ENCODE measurements at regions not wholly inside any gene's neighbourhood (a gene's known extent, or its start where the extent isn't known, plus 50 kb on each side); places are given as distances from the start of the nearest gene placed in this dataset.
A peak's percentile ranks its signal among the peaks of the same experiment; 100 is the strongest.

DNA sequence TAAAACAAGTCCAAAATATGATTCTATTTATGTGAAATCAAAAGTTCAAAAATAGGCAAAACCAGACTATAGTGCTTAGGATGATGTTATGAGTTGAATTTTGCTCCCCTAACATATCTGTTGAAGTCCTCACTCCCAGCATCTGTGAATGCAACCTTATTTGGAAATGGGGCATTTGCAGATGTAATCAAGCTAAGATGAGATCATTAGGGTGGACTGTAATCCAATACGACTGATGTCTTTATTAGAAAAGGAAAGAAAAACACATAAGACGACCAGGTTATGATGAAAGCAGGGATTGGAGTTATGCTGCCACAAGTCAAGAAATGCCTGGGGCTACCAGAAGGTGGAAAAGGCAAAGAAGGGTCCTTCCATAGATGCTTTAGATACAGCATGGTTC is 110.5 kb upstream of the CCDC39 start:
- H3K27ac ChIP-seq, result no peak overlapping the region

GRCh38 chr3:180798197-180798596 is 114.3 kb upstream of the FXR1 start:
- H3K4me3 ChIP-seq, result no peak overlapping the region
- H3K9me3 ChIP-seq, result no peaks in the 10 kb centered on the region
- TF ChIP-seq, protein P1, sequence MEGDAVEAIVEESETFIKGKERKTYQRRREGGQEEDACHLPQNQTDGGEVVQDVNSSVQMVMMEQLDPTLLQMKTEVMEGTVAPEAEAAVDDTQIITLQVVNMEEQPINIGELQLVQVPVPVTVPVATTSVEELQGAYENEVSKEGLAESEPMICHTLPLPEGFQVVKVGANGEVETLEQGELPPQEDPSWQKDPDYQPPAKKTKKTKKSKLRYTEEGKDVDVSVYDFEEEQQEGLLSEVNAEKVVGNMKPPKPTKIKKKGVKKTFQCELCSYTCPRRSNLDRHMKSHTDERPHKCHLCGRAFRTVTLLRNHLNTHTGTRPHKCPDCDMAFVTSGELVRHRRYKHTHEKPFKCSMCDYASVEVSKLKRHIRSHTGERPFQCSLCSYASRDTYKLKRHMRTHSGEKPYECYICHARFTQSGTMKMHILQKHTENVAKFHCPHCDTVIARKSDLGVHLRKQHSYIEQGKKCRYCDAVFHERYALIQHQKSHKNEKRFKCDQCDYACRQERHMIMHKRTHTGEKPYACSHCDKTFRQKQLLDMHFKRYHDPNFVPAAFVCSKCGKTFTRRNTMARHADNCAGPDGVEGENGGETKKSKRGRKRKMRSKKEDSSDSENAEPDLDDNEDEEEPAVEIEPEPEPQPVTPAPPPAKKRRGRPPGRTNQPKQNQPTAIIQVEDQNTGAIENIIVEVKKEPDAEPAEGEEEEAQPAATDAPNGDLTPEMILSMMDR (IDR thresholded peaks at IDR 0.05), result no peak
- DNase-seq (ENCODE audit: low spot score), result no peak
- H3K4me1 ChIP-seq, result no peaks in the 10 kb centered on the region
- no peaks in the 10 kb centered on the region for H3K27me3 ChIP-seq
- no peaks in the 10 kb centered on the region for H3K36me3 ChIP-seq
- no peak overlapping the region for H3K27ac ChIP-seq

More for the DNA sequence above, 110.5 kb upstream of the CCDC39 start:
- Histone ChIP-seq H3K4me3 (no peak overlapping the region), H3K27me3 (no peaks in the 10 kb centered on the region), H3K4me1 (no peaks in the 10 kb centered on the region), H3K9me3 (no peaks in the 10 kb centered on the region), H3K36me3 (no peaks in the 10 kb centered on the region)
- TF ChIP-seq, protein P1 (IDR thresholded peaks at IDR 0.05), result no peak
- no peak for DNase-seq (ENCODE audit: low spot score)

DNA sequence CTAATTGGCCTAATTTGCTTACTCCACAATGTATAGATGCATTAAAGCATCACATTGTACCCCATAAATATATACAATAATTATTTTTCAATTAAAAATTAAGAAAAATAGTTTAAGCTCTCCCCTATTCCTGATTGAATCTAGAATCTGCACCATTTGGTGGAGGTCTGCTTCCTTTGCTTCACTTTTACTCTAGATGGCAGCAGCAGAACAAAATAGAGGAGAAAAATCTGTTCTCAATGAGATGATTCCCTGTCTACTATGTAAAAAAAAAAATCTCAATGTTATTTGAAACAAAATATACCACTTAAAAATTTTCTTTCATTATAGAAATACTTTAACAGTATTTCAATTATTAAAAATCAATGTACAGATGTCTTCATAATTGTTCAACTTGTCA is 109.6 kb upstream of the FXR1 start:
- H3K4me3 ChIP-seq, result no peak overlapping the region
- no peaks in the 10 kb centered on the region for H3K9me3 ChIP-seq
- DNase-seq (ENCODE audit: low spot score), result no peak
- H3K36me3 ChIP-seq, result no peaks in the 10 kb centered on the region
- peaks cover 0 to 5% of the 10 kb centered on the region in 2 donors for H3K4me1 ChIP-seq
- no peaks in the 10 kb centered on the region for H3K27me3 ChIP-seq
- H3K27ac ChIP-seq, result no peak overlapping the region
- TF ChIP-seq, protein P1 (IDR thresholded peaks at IDR 0.05), result peak in 1 of 2 donors; percentile 58

DNA sequence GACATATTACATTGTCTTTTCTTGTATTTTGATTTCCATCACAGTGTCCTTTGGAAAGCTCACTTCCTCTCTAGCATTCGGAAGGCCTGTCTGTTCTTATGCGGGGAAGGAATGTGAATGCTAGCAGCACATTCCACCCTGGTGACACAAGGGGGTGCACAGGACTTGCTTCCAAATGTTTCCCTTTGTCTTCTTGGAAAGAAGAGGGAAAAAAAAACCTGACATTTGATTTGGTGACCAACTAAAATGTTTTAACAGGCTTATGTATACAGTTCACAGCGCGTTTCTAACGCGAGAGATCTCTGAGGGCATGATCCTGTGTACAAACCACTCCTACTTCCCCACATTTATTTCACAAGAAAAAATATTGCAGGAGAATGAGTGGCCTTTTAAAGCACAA is 107.6 kb upstream of the FXR1 start:
- peaks cover 0 to 5% of the 10 kb centered on the region in 2 donors for H3K4me1 ChIP-seq
- no peaks in the 10 kb centered on the region for H3K36me3 ChIP-seq
- TF ChIP-seq, protein P1 (IDR thresholded peaks at IDR 0.05), result peak in 1 of 2 donors; percentile 55
- no peak overlapping the region for H3K4me3 ChIP-seq
- no peaks in the 10 kb centered on the region for H3K27me3 ChIP-seq
- no peak for DNase-seq (ENCODE audit: low spot score)
- H3K27ac ChIP-seq, result no peak overlapping the region
- H3K9me3 ChIP-seq, result no peaks in the 10 kb centered on the region

- Histone ChIP-seq H3K4me1 (peaks cover 0 to 5% of the 10 kb centered on the region in 2 donors), H3K27me3 (no peaks in the 10 kb centered on the region), H3K4me3 (no peak overlapping the region), H3K36me3 (no peaks in the 10 kb centered on the region), H3K9me3 (no peaks in the 10 kb centered on the region), H3K27ac (no peak overlapping the region)
- no peak for DNase-seq (ENCODE audit: low spot score)
- TF ChIP-seq, protein P1 (IDR thresholded peaks at IDR 0.05), result no peak
These were observed 103.5 kb upstream of the FXR1 start for GRCh38 chr3:180808823-180809575.

DNA sequence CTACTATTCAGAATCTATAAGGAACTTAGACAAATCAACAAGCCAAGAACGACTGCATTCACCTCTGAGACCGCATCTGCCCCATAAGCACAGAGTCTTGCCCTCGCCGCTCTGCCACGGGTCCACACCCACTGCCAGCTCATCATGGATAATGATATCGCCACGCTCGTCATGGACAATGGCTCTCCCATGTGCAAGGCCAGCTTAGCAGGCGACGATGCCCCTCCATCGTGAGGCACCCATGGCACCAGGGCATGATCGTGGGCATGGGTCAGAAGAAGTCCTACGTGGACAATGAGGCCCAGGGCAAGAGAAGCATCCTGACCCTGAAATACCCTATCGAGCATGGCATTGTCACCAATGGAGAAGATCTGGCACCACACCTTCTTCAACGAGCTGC is 92.1 kb upstream of the FXR1 start:
- no peak overlapping the region for H3K27ac ChIP-seq
- H3K27me3 ChIP-seq, result no peaks in the 10 kb centered on the region
- TF ChIP-seq, protein P1 (IDR thresholded peaks at IDR 0.05), result no peak
- DNase-seq (ENCODE audit: low spot score), result no peak
- no peak overlapping the region for H3K4me3 ChIP-seq
- H3K4me1 ChIP-seq, result no peaks in the 10 kb centered on the region
- no peaks in the 10 kb centered on the region for H3K9me3 ChIP-seq
- no peaks in the 10 kb centered on the region for H3K36me3 ChIP-seq
